HFFc6 (cell line): ENCODE measurements at regions not wholly inside any gene's neighbourhood (a gene's known extent, or its start where the extent isn't known, plus 50 kb on each side); places are given as distances from the start of the nearest gene placed in this dataset.

Experiments used
- DNase-seq: peaks from one replicate; pipeline ENCODE4 v3.0.0-alpha.2; 2018
- H3K27ac Mint-ChIP-seq: 2 replicates; pipeline ENCODE4 v1.8.0; 2020; ENCODE audit warnings: mild to moderate bottlenecking, mixed read lengths
- H3K27me3 Mint-ChIP-seq: 2 replicates; pipeline ENCODE4 v1.8.0; 2021; ENCODE audit warnings: mild to moderate bottlenecking, moderate library complexity, mixed read lengths; ENCODE audit not compliant: insufficient read depth
- H3K36me3 Mint-ChIP-seq: 2 replicates; pipeline ENCODE4 v1.8.0; 2021; ENCODE audit warnings: low read depth, mixed read lengths
- H3K4me1 Mint-ChIP-seq: 2 replicates; pipeline ENCODE4 v1.8.0; 2020; ENCODE audit warnings: low read depth, mixed read lengths
- H3K4me3 Mint-ChIP-seq: 2 replicates; pipeline ENCODE4 v1.8.0; 2020; ENCODE audit warnings: mild to moderate bottlenecking, moderate library complexity, mixed read lengths
- H3K9me3 Mint-ChIP-seq: 2 replicates; pipeline ENCODE4 v1.8.0; 2020; ENCODE audit warnings: mild to moderate bottlenecking, mixed read lengths
- TF ChIP-seq, protein P1 (sequence below): fragments of 200-600 bp; sonication (generic); IDR thresholded peaks from 2 replicates; pipeline ENCODE4 v1.5.0; 2021; ENCODE audit warnings: antibody characterized with exemption, mild to moderate bottlenecking

DNA sequence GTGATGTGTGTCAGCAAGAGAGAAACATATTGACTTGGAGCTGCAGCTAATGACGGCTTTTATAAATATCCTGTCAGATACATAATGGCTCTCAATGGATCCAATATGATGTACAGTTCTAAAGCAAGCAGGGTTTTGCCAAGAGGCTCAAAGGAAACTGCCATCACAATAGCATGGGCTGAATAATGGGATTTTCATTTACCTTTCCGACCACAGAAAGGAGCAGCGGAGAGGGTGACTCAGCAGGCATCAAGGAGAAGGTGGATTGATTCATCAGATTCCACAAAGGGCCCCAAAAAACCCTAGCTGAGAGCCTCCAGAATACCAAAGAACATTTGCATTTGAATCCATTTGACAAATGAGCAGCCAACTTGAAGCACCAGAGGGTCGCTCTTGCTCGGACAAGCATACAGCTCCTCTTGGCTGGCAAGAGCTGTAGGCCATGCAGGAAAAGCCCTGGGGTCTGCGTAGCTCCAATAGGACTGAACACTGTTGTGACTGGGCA, 355.7 kb upstream of the NOCT start:
- Mint-ChIP-seq H3K27me3 (peaks cover 3% of the 10 kb centered on the region; the same call in 1 of the 2 replicates), H3K4me3 (no peak overlapping the region), H3K4me1 (no peaks in the 10 kb centered on the region), H3K9me3 (no peaks in the 10 kb centered on the region), H3K36me3 (no peaks in the 10 kb centered on the region), H3K27ac (no peak overlapping the region)
- TF ChIP-seq, protein P1, sequence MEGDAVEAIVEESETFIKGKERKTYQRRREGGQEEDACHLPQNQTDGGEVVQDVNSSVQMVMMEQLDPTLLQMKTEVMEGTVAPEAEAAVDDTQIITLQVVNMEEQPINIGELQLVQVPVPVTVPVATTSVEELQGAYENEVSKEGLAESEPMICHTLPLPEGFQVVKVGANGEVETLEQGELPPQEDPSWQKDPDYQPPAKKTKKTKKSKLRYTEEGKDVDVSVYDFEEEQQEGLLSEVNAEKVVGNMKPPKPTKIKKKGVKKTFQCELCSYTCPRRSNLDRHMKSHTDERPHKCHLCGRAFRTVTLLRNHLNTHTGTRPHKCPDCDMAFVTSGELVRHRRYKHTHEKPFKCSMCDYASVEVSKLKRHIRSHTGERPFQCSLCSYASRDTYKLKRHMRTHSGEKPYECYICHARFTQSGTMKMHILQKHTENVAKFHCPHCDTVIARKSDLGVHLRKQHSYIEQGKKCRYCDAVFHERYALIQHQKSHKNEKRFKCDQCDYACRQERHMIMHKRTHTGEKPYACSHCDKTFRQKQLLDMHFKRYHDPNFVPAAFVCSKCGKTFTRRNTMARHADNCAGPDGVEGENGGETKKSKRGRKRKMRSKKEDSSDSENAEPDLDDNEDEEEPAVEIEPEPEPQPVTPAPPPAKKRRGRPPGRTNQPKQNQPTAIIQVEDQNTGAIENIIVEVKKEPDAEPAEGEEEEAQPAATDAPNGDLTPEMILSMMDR, result no peak
- no peak for DNase-seq

DNA sequence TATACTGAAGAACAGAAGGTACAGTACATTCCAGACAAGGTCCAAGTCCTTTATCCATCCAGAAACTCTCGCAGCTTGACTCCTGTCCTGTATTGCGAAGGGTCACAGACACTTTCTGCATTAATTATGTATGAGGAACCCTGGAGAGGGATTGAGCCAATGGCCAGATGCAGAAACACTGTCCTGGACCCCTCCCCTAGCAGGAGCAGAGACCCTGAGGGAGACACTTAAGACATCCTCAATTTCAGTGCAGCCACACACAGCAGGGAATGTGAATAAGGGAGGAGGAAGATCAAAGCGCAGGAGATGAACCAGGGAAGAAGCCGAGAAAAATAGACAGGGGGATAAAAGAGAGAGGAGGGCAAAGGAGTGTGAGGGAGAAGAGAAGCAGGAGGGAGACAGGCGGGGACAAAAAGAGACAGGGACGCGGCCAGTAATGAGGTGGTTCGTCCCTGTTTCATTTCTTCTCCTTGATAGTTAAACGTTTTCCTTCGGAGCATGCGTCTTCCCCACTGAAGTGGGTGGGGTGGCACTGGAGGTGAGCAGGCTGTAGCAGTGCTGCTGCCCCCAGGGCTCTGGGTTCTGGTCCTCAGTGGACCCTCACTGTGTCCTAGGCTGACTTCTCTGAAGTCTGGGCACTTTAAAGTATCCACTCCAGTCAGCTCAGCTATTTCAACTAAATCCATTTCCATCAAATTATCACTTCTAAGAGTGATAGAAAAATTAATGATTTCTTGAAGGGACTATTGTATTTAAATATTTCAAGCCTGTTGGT, 356.4 kb upstream of the NOCT start:
- H3K9me3 Mint-ChIP-seq, result no peaks in the 10 kb centered on the region
- H3K27ac Mint-ChIP-seq, result no peak overlapping the region
- H3K27me3 Mint-ChIP-seq, result peaks cover 3% of the 10 kb centered on the region; the same call in 1 of the 2 replicates
- DNase-seq, result no peak
- no peaks in the 10 kb centered on the region for H3K4me1 Mint-ChIP-seq
- H3K36me3 Mint-ChIP-seq, result no peaks in the 10 kb centered on the region
- TF ChIP-seq, protein P1, result no peak
- H3K4me3 Mint-ChIP-seq, result no peak overlapping the region

DNA sequence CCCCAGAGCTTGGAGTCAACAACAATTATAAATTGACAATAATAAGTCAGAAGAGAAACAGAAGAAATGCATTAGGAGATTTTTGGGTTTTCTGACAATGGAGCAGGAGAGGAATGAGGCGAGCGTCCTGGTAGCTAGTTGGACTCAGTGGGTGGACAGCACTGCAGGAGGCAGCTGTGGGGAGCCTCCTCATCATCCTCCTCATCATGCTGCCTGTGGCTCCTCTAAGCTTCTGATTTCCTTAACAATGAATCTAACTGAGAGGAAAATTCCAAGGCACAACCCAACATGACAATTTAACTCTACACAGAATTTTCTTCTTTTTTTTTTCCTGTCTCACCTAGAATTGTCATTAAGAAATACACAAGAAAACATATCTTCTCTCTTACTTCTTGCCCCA, 357.1 kb upstream of the NOCT start:
- Mint-ChIP-seq H3K4me1 (no peaks in the 10 kb centered on the region), H3K27ac (no peak overlapping the region), H3K9me3 (no peaks in the 10 kb centered on the region), H3K27me3 (peaks cover 3% of the 10 kb centered on the region; the same call in 1 of the 2 replicates), H3K36me3 (no peaks in the 10 kb centered on the region), H3K4me3 (no peak overlapping the region)
- no peak for DNase-seq
- TF ChIP-seq, protein P1, result no peak

DNA sequence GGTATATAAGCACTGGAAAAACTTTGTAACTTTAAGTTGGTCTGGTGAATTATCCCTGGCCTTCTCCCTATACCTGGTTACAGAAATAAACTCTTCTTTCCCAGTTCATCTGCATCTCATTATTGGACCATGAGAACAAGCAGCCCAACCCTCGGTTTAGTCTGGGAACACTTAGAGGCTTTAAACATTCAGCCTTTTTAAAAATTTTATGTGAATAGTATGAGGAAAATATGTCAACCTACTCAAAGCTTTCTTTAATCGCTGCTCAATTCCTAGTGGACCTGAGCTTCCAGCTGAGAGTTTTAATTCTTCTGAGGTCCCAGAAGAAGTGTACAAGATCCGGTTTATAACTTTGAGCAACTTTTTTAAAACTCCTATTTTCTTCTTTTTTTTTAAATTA, 358.6 kb upstream of the NOCT start:
- H3K27ac Mint-ChIP-seq, result no peak overlapping the region
- no peak for DNase-seq
- H3K36me3 Mint-ChIP-seq, result no peaks in the 10 kb centered on the region
- H3K4me3 Mint-ChIP-seq, result no peak overlapping the region
- peaks cover 5% of the 10 kb centered on the region; the same call in 1 of the 2 replicates for H3K27me3 Mint-ChIP-seq
- TF ChIP-seq, protein P1, result no peak
- H3K4me1 Mint-ChIP-seq, result no peaks in the 10 kb centered on the region
- no peaks in the 10 kb centered on the region for H3K9me3 Mint-ChIP-seq

DNA sequence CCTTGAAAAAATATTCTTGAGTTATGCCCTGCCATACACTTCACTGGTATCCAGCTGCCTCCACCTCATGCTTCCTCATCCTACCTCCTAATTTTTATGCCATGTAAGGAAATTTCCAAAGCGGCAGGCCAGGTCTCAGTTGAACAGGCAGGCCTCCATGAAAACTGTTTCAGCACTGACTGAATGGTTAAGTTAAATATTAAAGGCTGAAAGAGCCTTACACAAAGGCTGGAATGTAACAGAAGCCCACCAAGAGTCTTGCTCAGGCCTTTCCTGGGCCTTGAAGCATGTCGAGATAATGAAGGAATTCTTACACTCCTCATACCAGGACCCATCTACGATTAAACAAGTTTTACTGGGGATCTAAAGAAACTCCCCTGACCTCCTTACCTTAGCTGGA, 359.6 kb upstream of the NOCT start:
- Mint-ChIP-seq H3K36me3 (no peaks in the 10 kb centered on the region), H3K27ac (no peak overlapping the region), H3K4me1 (peaks cover 7% of the 10 kb centered on the region)

More for the DNA sequence above, 359.6 kb upstream of the NOCT start:
- TF ChIP-seq, protein P1, result no peak
- H3K4me3 Mint-ChIP-seq, result no peak overlapping the region
- H3K9me3 Mint-ChIP-seq, result no peaks in the 10 kb centered on the region
- H3K27me3 Mint-ChIP-seq, result peaks cover 5% of the 10 kb centered on the region; the same call in 1 of the 2 replicates
- no peak for DNase-seq
